Stimulated activated CD4-positive, alpha-beta T cell treated with anti-CD3 and anti-CD28 coated beads, Interleukin-12 subunit alpha, Interleukin-12 subunit beta, amount 100 ng/mL, for 48 hours (primary cell): ENCODE measurements at regions not wholly inside any gene's neighbourhood (a gene's known extent, or its start where the extent isn't known, plus 50 kb on each side); places are given as distances from the start of the nearest gene placed in this dataset.
"Not testable (repeated sequence)": the region's sequence is repeated elsewhere in the genome, so short reads cannot be mapped to it uniquely, and the experiment has no call there.

Experiments
- DNase-seq, 3 donors: peaks; one replicate each; pipeline ENCODE4 v3.0.0-alpha.2; 2020; ENCODE audit warnings: low read depth in 2 of 3, low spot score in 1 of 3

DNA sequence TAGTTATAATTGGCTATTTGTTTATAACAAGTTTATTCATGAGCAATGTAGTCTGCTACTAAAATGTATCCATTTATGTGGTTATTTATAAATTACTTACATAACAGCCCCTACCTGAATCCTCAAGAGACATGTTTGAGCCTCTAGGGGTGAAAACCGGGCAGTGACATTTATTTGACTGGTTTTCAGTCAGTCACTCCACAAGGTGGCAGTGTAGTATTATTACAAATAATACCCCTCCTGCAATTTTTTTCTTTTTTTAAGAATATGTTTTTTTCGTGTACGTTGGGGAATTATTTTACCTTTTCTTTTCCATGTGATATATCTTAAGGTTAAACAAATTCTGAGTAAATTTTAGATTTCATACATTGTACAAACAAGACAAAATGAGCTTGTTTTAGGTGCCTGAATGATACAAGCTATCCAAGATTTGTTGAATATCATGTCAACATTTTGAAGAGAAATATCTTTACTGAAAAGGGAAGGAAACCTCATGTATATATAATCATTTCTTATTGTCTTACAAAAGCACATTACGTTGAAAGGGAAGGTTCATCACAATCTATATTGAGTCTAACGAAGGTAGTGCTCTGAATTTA is 598.7 kb upstream of the TECRL start:
- DNase-seq, result no peak

DNA sequence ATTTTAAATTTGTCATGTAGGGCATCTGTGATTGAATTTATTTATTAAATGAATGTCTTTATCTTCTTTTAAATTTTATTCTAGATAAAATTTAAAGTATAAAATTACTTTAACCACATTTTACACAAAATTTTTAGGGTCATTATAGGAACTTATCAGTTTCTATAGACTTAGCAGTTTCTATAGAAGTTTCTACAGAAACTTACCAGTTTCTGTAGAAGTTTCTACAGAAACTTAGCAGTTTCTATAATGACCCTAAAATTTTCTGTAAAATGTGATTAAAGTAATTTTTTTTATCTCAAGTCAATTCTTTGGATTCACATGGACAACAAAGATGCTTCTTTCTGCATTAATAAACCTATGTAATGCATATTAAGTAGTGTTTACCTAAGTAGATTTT is 565.9 kb upstream of the TECRL start:
- no peak for DNase-seq

DNA sequence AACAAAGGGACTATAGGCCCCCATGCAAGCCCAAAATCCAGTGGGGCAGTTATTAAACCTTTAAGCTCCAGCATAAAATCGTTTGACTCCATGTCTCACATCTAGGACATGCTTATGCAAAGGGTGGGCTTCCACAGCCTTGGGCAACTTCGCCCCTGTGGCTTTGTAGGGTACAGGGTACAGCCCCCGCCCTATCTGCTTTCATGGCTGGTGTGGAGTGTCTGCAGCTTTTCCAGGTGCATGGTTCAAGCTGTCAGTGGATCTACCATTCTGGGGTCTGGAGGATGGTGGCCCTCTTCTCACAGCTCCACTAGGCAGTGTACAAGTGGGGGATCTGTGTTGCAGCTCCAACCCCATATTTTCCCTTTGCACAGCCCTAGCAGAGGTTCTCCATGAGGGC is 559.8 kb upstream of the TECRL start:
- DNase-seq, result no peak

DNA sequence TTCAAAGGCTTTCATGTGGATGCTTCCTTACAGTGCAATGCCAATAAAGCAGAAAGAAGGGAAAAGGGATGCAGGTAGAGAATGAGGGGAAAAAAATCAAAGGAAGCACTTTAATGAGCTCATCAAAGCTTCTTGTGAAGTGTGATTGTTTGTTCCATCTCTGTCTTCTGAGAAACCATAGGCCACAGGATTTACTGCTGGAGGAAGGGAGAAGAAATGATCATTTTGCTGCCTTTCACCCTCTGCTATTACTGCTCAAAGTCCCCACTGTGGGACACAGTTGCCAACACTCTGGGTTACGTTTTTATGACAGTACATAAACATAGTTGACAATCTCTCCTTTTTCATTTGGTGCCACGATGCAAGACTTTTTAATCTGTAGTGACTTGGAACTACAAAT is 558.0 kb upstream of the TECRL start:
- no peak for DNase-seq

DNA sequence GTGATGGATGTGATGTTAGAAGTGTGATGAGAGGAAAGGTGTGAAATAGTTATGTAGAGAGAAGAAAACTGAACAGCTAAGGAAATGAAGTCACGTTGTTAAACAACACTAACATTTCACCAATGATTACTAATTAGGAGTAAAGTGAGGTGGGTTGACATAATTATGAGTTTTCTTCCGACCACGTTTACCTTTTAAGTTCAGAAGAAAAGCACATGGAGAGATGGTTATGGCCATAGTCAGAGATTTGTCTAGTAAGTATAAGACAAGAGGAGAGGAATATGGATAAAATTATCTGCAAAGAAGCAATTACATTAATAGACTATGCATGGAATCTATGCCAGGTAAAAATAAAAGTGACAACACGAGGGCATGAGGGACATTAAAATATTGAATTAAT is 551.3 kb upstream of the TECRL start:
- no peak for DNase-seq

DNA sequence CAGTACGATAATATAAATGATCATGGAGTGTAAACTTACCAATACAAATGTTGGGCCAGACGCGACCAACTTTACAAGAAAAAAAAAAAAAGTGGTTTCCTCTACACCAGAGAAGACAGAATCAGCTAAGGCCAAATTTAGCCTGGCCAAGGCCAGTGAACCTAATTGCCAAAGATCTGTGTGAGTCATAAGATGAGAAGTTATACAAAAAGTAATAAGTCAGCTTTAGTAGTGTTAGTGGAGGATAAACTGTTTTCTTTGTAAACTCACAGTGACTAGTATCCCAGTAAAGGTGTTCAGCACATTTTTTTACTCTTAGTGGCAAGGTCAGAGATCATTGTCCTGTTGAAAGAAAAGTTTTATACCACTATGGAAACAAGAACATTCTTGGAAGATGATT is 531.4 kb upstream of the TECRL start:
- no peak for DNase-seq

DNA sequence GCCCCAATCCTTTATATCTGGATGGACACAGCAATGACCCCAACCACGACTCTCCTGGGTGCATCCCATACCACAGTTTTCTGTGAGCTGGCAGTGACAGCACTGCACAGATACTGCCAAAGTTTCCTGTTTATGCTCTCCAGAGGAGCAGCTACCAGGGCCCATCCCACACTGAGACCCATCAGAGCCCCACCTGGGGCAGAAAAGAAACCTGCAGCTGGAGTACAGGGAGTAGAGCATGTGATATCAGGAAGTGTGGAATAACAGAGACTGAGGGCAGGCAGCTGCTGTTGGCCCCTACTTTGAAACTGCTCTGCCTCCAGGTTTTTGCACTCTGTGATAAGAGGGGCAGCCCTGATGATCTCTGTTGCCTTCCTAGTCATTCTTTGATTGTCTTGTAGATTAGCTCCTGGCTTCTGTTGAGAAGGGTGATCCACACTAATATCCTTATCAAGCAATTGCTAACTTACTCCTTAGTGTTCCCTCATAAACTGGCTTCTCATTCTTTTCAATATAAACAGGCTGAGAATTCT is 526.3 kb upstream of the TECRL start:
- DNase-seq, result no peak

DNA sequence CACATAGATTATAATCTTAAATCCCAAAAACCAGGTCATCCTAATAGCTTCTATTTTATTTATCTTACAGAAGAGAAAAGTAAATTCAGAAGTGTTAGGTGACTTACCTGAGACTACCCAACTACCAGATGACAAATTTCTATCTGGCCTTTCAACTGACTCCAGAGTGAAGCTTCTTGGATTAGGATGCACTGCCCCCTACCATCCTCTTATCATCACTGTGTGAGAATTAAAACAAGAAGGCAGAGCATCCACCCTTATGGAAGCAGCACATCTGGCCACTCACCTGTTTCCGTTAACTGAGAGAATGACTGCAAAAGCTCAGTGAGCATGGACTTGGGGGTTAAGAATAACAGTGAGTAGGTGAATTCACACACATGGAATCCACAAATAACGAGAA is 502.6 kb upstream of the TECRL start:
- no peak for DNase-seq

DNA sequence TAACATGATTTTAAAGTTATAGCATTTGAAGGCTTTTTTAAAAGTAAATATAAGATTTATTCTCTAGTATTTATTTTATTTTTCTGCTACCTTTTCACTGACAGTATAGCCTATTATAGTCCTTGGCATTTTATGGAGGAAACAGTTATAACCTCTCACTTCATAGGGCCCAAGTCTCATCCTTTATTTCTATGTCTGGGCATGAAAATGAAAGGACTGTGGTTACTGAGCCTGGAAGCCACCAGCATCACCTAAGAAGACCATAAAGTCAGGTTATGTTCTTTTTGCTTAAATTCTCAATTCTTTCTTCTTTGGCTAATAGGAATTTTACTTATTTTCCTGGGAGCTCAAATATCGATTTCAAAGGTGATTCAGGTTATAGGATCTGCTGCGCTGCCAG is 494.7 kb upstream of the TECRL start:
- no peak for DNase-seq

DNA sequence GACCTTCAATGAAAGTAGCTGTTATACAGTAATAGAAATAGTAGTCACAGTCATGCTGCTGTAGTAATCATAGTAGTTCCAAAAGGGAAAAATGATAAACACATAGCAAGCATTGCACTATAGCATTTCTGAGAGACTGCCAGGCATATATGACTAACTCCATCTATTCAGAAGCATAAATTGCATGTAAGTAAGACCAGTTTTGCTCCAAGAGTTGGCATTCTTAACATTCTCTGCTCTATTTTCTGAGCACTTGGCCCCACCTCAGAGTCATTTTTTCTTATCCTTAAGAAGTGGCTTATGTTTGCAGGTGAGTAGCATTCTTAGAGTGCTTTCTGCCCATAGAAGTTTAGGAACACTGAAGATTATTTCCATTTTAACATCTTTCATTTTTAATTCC is 490.3 kb upstream of the TECRL start:
- no peak for DNase-seq

DNA sequence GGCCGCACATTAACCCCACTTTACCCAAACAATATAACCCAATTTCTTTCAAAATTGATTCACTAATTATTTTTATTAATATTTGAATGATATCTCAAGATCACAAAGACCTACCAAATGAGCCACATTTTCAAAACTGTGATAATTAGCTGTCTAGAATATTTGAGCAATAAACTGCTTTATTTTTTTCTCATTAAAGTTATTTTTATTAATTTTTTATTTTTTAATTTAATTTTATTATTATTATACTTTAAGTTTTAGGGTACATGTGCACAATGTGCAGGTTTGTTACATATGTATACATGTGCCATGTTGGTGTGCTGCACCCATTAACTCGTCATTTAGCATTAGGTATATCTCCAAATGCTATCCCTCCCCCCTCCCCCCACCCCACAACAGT is 489.8 kb upstream of the TECRL start:
- not testable (repeated sequence) for DNase-seq

DNA sequence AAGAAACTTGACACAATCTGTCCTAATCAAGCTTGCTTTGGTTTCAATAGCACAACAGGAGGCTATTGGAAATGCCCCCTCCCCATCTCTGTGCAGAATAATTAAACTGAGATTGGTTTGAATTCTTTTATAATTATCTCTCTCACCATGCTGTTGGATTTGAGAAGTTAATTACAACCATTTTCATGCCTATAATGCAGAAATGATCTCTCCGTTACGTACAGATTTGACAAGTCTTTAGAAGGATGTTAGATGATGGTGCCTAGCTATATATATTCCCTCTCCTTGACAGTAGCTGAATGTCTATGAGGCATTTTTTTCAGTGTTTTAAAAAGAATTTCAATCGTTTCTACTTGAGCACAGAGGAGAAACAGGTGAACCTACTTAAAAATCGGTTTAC is 488.4 kb upstream of the TECRL start:
- DNase-seq, result no peak

DNA sequence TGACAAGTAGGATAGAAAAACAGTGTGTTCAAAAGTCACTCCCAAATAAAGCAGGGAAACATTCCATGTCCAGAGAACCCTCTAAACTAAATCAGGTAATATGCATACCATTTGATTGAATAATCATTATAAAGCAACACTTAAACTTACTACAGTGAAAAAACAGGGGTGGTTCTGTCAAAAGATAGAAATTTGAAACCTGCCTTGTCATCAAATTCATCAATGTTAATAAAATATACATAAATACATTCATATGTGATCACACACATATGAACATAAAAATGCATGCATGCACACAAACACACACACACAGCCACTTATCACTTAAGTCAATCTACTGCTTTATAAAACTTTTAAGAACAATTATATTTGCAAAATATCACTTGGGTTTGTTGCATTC is 485.8 kb upstream of the TECRL start:
- DNase-seq, result no peak

DNA sequence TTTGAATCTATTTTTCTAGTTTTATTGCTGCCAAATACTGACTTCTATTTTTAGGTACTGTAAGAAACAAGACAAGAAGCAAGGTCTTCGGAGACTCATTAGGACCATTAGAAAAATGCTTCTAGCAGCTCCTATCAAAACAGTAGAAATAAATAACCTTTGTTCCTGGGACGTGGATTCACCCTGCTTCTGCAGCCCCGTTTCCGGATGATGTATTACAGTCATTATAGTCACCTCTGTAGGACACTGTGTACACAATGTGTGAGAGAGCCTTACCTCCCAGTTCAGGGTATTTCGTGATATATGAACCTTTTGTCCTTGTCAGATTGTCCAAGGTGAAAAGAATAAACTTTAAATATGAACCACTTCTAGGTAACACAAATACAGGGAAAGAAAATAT is 484.0 kb upstream of the TECRL start:
- DNase-seq, result no peak

DNA sequence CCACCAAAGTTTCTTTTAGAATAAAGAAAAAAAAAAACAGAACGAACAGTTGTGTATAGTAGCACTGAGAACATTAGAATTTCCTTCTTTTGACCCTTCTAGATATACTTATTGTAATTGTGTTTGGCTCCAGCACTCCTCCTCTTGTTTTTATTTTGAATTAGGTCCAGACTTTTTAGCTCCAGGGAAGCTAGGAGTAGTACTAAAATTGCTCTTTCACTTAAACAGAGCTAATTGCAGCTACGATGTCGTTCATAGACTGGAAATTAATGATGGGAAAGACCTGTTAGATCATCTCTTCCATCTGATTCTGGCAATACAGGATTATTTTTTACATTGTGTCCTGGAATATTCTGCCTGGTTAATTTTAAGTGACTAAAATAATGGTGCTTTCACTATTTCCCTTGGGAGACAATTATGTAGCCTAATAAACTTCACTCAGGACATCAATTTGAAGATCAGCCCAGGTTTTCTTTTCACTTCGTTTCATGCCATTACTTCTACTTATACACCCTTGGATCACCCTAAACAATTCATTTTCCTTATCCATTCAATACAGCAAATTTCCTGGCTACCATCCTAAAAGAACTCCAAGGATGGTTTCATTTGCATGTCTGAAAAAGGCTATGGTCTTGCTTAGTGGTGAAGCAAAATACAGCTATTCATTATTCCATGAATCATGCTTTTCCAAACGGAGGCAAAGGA is 480.8 kb upstream of the TECRL start:
- no peak for DNase-seq

DNA sequence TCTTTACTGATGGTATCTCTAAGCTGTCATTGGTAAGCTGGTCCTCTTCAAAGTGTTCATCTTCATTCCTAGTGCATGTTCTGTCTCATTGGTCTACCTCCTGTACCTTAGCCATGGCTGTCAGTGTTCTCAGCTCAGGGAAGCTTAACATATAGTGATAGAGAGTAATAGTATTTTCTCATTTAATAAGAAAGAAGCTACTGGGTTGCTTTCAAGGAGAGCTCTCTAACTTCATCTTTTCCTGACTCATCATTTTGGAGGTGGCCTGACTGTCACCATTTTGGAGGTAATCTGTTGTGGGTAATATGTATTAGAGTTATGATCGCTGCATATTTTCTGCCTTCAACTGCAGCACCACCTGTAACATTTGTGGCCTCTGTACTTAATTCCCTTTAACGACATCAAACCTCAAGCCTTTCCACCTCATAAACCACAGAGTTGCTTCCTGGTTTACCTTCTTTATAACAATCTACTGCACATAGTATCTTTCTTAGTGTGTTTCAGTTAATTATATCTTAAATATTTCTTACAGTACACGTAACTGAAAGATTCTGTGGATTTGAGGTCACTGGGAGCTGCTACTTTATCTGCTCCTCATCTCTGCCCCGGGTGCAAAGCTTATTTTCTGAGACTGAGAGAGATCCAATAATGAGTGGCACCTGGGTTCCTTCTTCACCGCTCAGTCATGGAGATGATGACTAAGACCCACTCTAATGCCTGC is 474.0 kb upstream of the TECRL start:
- no peak for DNase-seq

DNA sequence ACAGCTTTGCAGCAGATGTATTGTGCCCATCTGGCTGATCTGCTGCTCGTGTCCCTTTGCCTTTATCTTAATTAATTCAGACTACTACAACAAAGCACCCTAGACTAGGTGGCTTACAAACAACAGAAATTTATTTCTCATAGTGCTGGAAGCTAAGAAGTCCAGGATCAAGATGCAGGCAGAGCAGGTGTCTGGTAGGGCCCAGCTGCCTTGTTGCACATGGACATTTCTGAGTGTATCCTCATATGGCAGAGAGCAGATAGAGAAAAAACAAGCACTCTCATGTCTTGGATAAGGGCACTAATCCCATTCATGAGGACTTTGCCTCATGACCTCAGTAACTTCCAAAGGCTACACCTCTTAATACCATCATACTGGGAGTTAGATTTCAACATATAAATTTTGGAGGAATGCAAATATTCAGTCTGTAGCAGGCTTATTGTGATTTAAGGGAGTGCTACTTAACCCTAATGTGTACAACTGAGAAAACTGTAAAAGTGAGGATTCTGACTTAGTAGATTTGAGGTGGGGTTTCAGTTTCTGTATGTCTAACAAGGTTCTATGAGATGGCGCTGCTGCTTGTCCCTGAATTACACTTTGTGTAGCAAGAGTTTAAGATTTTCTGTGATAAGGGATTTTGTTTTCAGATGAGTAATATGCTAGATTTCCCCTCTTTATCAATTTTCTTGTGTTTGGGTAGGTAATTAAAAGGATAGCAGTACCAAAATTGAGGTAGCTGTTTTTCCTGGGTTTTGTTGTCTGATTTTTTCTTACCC is 473.2 kb upstream of the TECRL start:
- no peak for DNase-seq

DNA sequence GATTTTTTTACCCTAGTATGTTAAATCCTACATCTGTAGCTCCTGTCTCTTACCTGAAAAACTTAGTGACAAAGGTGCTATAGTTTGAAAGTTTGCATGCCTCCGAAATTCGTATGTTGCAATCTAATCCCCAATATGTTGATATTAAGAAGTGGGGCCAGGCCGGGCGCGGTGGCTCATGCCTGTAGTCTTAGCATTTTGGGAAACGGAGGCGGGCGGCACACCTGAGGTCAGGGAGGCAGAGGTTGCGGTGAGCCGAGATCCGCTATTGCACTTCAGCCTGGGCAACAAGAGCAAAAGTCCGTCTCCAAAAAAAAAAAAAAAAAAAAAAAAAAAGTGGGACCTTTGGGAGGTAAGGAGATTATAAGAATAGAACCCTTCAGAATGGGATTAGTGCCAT is 471.3 kb upstream of the TECRL start:
- no peak for DNase-seq

DNA sequence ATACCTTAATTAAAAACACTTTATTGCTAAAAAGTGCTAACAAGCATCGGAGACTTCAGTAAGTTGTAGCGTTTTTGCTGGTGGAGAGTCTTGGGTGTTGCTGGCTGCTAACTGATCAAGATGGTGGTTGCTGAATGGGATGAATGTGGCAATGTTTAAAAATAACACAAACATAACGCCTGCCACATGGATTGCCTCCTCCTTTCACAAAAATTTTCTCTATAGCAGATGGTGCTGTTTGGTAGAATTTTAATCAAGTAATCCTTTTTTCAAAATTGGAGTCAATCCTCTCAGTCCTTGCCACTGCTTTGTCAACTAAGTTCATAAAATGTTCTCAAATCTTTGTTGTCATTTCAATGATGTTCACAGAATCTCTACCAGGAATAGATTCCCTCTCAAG is 466.8 kb upstream of the TECRL start:
- no peak for DNase-seq

DNA sequence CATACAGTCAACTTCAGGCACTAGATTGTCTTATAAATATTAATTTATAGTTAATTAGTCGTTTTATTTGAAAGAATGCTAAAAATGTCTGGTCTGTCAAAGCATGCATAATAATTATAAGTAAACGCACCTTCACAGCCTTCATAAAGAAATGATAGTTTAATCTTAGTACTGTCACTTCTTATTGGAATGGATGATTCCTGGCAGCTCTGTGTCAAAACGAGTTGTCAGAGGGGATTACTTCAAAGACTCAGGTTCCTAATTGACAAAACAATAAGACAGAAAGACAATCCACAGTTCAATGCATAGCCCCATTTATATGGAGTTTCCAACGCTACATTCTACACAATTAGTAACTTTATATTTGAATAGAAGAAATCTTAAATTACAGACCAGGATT is 461.3 kb upstream of the TECRL start:
- no peak for DNase-seq

DNA sequence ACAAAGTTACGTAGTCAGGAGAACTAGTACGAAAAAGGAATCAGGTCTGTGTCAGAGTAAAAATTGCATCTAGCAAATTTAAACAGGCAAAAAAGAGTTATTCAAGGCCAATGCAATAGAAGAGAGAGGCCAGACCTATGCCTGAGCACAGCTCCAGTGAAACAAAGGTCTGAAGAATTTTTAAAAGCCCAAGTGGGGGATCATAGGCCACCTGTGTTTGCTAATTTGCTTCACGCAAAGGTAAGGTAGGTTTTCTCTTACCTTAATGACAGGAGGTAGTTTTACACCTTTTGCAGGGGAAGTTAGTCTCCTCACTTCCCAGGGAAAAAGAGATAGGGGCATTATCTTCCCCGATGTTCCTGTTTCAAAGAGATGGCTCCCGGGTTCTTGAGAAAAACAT is 448.6 kb upstream of the TECRL start:
- no peak for DNase-seq

DNA sequence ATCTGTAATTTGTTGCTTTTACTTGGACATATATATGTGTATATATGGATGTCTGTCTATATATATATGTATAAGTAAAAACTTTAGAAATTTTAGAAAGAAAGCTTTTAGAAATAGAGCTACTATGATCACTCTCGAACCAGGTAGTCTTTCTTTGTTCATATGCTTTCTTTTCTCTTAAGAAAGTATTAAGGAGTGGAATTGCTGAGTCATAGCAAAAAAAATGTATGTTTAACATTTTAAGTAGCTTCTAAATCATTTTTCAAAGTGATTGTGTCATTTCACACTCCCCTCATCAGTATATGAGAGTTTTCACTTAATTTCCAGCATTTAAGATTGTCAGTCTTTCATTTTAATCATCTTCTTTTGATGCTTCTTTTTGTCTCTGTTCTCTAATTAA is 447.9 kb upstream of the TECRL start:
- DNase-seq, result no peak
